Heart left ventricle (tissue), 16 donors: ENCODE measurements at regions not wholly inside any gene's neighbourhood (a gene's known extent, or its start where the extent isn't known, plus 50 kb on each side); places are given as distances from the start of the nearest gene placed in this dataset.
"Not testable (repeated sequence)": the region's sequence is repeated elsewhere in the genome, so short reads cannot be mapped to it uniquely, and the experiment has no call there.

Source experiments
- ATAC-seq, 4 donors: fragments of 200-7000 bp; cut with Tn5 transposase; one replicate each; pipeline ENCODE4 v1.9.1; 2020 to 2022; ENCODE audit warnings: moderate library complexity in 4 of 4, mild to moderate bottlenecking in 3 of 4, moderate number of reproducible peaks in 1 of 4
- DNase-seq, 5 donors: peaks; one replicate each; pipeline ENCODE4 v3.0.0-alpha.2; 2020
- H3K27ac ChIP-seq, 12 donors: fragments of 200-600 bp; sonication (generic) in 4 of 12; one replicate each; pipeline versions ENCODE4 v1.5.0 to v1.8.0; 2016 to 2022; ENCODE audit warnings: mild to moderate bottlenecking in 2 of 12
- H3K27me3 ChIP-seq, 9 donors: fragments of 200-600 bp; sonication (generic) in 2 of 9; one replicate each; pipeline versions ENCODE4 v1.5.1 to v1.8.0; 2016 to 2022; ENCODE audit warnings: mild to moderate bottlenecking in 3 of 9
- H3K36me3 ChIP-seq, 9 donors: fragments of 200-600 bp; sonication (generic) in 2 of 9; one replicate each; pipeline versions ENCODE4 v1.5.0 to v1.8.0; 2018 to 2022; ENCODE audit warnings: mild to moderate bottlenecking in 2 of 9
- H3K4me1 ChIP-seq, 12 donors: fragments of 200-600 bp; sonication (generic) in 4 of 12; one replicate each; pipeline versions ENCODE4 v1.5.0 to v1.8.0; 2016 to 2022; ENCODE audit warnings: mild to moderate bottlenecking in 3 of 12
- H3K4me3 ChIP-seq, 12 donors: fragments of 200-600 bp; sonication (generic) in 4 of 12; one replicate each; pipeline versions ENCODE4 v1.5.0 to v1.8.0; 2017 to 2022; ENCODE audit warnings: mild to moderate bottlenecking in 9 of 12, moderate library complexity in 4 of 12
- H3K9me3 ChIP-seq, 12 donors: fragments of 200-600 bp; sonication (generic) in 4 of 12; one replicate each; pipeline versions ENCODE4 v1.5.0 to v1.8.0; 2016 to 2022; ENCODE audit warnings: mild to moderate bottlenecking in 1 of 12
- POLR2A ChIP-seq, 2 donors: fragments of 450-650 bp; IDR thresholded peaks; one replicate each; pipeline ENCODE4 v1.6.1; 2017; ENCODE audit warnings: antibody characterized with exemption in 2 of 2, mild to moderate bottlenecking in 2 of 2, moderate library complexity in 2 of 2
- WGBS, 4 donors: extraction: QIAGEN DNeasy Blood & Tissue Kit in 2 of 4; methylation state at CpG; one replicate each; pipeline versions ENCODE4 v1.1.5 to v1.1.7; 2013 to 2018; 5-methylcytosine and 5-hydroxymethylcytosine counted together
- intact Hi-C, 10 donors: fragments of 100-400 bp; cut with DNase I; formaldehyde crosslinking; loops; one replicate each; pipeline versions ENCODE4 v1.11.1 to v1.14.2; 2022
- TF ChIP-seq, protein P1 (sequence below), 12 donors: fragments of 200-600 bp; sonication (generic) in 4 of 12; IDR thresholded peaks; one replicate each; pipeline versions ENCODE4 v1.5.0 to v1.8.0; 2018 to 2022; ENCODE audit warnings: antibody characterized with exemption in 12 of 12, mild to moderate bottlenecking in 5 of 12
- donor health status: ischemic (EF 13 %, LVEDD 7.1; RV severe dilation, severe dysfunction).
- donor health status: healthy with polysubstance abuse.
- donor health status: DM: no; HTN: yes; CAD: no.
- donor health status: DM: no; HTN: no; CAD: no.
- donor health status: ischemic (EF 25% LVEDD 6.9; RV normal size, moderate dysfunction).
- donor health status: ischemic (EF 25% LVEDD 5.7; RV mildly dilated, moderate dysfunction).
- donor health status: healthy.
- donor health status: DM: yes; HTN: yes; CAD: no.
- donor health status: ischemic (EF 35%, LVEDD 5.7; RV mildly dilated, moderate dysfunction).
- donor health status: nonischemic (EF 11% LVEDD 7.7; RV severe dilation, severe dysfunction).
- donor health status: DM: yes; HTN: yes; CAD: no.
- donor health status: PGD.
- donor health status: ischemic (EF 29% LVEDD 5.4; RV normal size, mild dysfunction).
- donor health status: nonischemic (EF 23%, LVEDD 6.1; RV moderate dilation, normal function).

DNA sequence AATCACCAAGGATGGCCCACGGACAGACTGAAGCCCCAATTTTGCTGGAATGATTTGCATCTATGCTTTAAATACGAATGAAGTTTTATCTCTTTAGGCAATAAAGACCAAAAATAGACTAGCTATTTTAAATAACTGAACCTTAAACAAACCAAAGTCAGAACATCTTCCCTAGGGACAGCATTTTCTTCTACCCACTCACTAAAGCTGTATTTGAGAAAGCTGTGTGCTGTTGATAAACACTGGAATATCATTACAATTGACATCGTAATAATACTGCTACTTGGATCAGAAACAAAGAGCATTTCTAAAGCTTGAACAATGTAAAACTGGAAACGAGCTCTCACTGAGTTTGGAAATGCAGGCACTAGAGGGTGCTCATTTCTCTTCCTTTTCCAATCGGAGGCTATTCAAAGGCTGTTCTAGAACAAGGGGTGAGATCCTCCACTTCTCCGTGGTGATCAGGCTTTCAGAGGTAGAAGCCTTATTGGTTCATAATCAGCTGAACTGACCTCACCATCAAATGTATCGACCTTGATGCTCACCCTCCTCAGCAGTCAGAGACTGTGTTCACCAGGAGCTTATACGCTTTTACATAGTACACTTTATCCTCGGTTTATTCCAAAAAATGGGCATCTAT is 225.3 kb upstream of the PRSS1 start:
- intact Hi-C loops, result no loop called here
- WGBS, 4 donors, result 50 to 54% (median 51%) methylated on average over 9 of the region's 9 CpGs
- no peak for DNase-seq
- no peak overlapping the region for H3K4me3 ChIP-seq
- H3K27ac ChIP-seq, result no peak overlapping the region
- no peaks in the 10 kb centered on the region for H3K4me1 ChIP-seq
- peaks cover 0 to 26% (median 0%) of the 10 kb centered on the region in 9 donors for H3K27me3 ChIP-seq
- no peak for TF ChIP-seq POLR2A (IDR thresholded peaks at IDR 0.05)
- TF ChIP-seq, protein P1, sequence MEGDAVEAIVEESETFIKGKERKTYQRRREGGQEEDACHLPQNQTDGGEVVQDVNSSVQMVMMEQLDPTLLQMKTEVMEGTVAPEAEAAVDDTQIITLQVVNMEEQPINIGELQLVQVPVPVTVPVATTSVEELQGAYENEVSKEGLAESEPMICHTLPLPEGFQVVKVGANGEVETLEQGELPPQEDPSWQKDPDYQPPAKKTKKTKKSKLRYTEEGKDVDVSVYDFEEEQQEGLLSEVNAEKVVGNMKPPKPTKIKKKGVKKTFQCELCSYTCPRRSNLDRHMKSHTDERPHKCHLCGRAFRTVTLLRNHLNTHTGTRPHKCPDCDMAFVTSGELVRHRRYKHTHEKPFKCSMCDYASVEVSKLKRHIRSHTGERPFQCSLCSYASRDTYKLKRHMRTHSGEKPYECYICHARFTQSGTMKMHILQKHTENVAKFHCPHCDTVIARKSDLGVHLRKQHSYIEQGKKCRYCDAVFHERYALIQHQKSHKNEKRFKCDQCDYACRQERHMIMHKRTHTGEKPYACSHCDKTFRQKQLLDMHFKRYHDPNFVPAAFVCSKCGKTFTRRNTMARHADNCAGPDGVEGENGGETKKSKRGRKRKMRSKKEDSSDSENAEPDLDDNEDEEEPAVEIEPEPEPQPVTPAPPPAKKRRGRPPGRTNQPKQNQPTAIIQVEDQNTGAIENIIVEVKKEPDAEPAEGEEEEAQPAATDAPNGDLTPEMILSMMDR (IDR thresholded peaks at IDR 0.05), result no peak
- no peak for ATAC-seq
- H3K36me3 ChIP-seq, result no peaks in the 10 kb centered on the region
- no peaks in the 10 kb centered on the region for H3K9me3 ChIP-seq

DNA sequence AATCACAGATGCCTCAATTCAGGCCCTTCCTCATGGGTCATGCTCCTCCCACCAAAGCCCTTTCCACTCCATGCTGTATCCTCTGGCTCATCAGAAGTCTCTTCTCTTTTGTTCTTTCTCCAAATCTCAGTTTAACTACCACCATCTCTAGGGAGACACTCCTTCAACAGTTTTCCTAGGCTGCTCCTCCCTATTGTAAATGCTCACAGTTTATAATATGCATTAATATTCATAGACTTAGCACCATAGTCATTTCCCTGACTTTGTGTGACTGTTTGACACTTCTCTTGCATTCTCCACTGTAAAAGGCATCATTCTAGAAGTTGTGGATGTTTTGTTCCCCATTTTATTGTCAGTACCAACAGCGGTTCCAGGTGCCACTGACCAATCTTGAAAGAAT is 226.5 kb upstream of the PRSS1 start:
- Histone ChIP-seq H3K36me3 (no peaks in the 10 kb centered on the region), H3K27me3 (peaks cover 0 to 17% (median 0%) of the 10 kb centered on the region in 9 donors), H3K4me3 (no peak overlapping the region), H3K27ac (no peak overlapping the region), H3K9me3 (no peaks in the 10 kb centered on the region), H3K4me1 (no peaks in the 10 kb centered on the region)
- WGBS, 4 donors, result 90 to 96% (median 92%) methylated on average over 1 of the region's 1 CpG
- no peak for ATAC-seq
- TF ChIP-seq POLR2A (IDR thresholded peaks at IDR 0.05), result no peak
- TF ChIP-seq, protein P1 (IDR thresholded peaks at IDR 0.05), result no peak
- DNase-seq, result no peak
- intact Hi-C loops, result no loop called here

DNA sequence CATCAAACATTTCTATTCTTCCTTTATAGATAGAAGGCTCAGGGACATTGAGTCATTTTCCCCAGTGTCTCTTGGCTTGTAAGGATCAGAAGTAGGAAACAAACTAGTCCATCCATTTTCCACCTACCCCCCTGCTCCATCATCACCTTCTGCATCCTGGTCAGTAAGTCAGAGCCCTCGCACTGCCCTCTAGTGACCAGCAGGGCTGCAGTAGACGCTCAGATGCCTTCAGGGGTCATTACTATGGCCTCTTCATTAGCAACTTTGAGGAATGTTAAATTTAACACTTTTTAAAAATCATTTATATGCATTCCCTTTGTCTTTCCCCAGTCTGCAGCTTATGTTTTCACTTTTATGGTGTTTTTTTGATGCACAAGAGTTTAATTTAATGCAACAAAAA is 228.4 kb upstream of the PRSS1 start:
- peak in 1 of 4 donors; percentile 35 for ATAC-seq
- TF ChIP-seq, protein P1 (IDR thresholded peaks at IDR 0.05), result peak in 4 of 12 donors; percentile 6 to 11 (median 8)
- intact Hi-C loops, result loop anchor here in 1 of 10 donors (1.0 kb wide), 1 partner anchor 19 kb away; no protein-coding TSS in a partner anchor

DNA sequence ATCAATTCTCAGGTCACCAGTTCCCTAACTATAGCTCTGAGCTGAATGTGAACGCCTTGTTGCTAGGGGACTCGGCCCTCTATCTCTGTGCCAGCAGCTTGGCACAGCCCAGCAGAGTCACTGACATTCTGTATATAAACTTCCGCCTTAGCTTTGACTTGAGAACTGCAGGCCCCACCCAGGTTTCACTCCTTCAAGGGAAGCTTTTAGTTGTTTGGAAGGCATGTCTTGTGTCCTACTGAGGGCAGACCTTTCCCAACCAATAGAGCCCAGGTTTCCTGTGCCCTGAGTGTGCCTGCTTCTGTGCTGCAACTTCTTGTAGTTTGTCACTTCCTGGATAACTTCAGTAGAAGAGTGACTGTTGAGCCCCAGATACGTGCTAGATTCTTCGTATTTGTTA is 228.8 kb upstream of the PRSS1 start:
- ATAC-seq, H3K27me3 ChIP-seq, H3K9me3 ChIP-seq, H3K27ac ChIP-seq, H3K4me1 ChIP-seq, DNase-seq, intact Hi-C loops, H3K4me3 ChIP-seq, H3K36me3 ChIP-seq: not testable (repeated sequence)
- WGBS, 4 donors, result 75 to 87% (median 78%) methylated on average over 4 to 5 of the region's 5 CpGs

More for the DNA sequence above, 228.4 kb upstream of the PRSS1 start:
- not testable (repeated sequence) for H3K4me1 ChIP-seq, DNase-seq, H3K9me3 ChIP-seq, H3K27ac ChIP-seq, H3K36me3 ChIP-seq, H3K4me3 ChIP-seq, H3K27me3 ChIP-seq
- 26 to 34% (median 29%) methylated on average over 2 of the region's 2 CpGs for WGBS, 4 donors
